ENCODE measurements at regions not wholly inside any gene's neighbourhood (a gene's known extent, or its start where the extent isn't known, plus 50 kb on each side); places are given as distances from the start of the nearest gene placed in this dataset.

GRCh38 chr11:13119361-13119760, 110.2 kb downstream of the RASSF10 start (continued):
- TF ChIP-seq ZNF565 (CRISPR knock-in tag; conservative IDR thresholded peaks at IDR 0.05; ENCODE audit: low read depth) (no peak), ZFP30 (CRISPR knock-in tag; IDR thresholded peaks at IDR 0.05) (no peak), ZC3H10 (CRISPR knock-in tag; IDR thresholded peaks at IDR 0.05) (no peak), GLIS3 (CRISPR knock-in tag; IDR thresholded peaks at IDR 0.05) (no peak), ZNF70 (CRISPR knock-in tag; IDR thresholded peaks at IDR 0.05) (no peak), PPARA (CRISPR knock-in tag; IDR thresholded peaks at IDR 0.05; ENCODE audit: borderline replicate concordance) (no peak), ESRRG (CRISPR knock-in tag; IDR thresholded peaks at IDR 0.05) (no peak), ISL1 (CRISPR knock-in tag; IDR thresholded peaks at IDR 0.05) (no peak)

- TF ChIP-seq CREB5 (CRISPR knock-in tag; IDR thresholded peaks at IDR 0.05; ENCODE audit: low read depth) (no peak), CSRNP3 (CRISPR knock-in tag; IDR thresholded peaks at IDR 0.05) (no peak), RARB (CRISPR knock-in tag; IDR thresholded peaks at IDR 0.05) (no peak), TSHZ2 (CRISPR knock-in tag; IDR thresholded peaks at IDR 0.05) (no peak)
- ATAC-seq = peak; percentile 9; the same call in 2 of the 3 replicates
Observed at GRCh38 chr11:13119941-13120520, 110.9 kb downstream of the RASSF10 start.

- no peak for TF ChIP-seq BACH2 (CRISPR knock-in tag; IDR thresholded peaks at IDR 0.05; ENCODE audit: borderline replicate concordance)
- no peak for TF ChIP-seq RARB (CRISPR knock-in tag; IDR thresholded peaks at IDR 0.05)
- no peak for TF ChIP-seq ZC3H10 (CRISPR knock-in tag; IDR thresholded peaks at IDR 0.05)
- TF ChIP-seq SNAI2 (CRISPR knock-in tag; IDR thresholded peaks at IDR 0.05) = no peak
- TF ChIP-seq CSDC2 (CRISPR knock-in tag; IDR thresholded peaks at IDR 0.05) = no peak
- TF ChIP-seq TSHZ2 (CRISPR knock-in tag; IDR thresholded peaks at IDR 0.05) = no peak
- TF ChIP-seq TOX (CRISPR knock-in tag; IDR thresholded peaks at IDR 0.05; ENCODE audit: borderline replicate concordance) = no peak
- no peak for TF ChIP-seq ZFP3 (CRISPR knock-in tag; IDR thresholded peaks at IDR 0.05)
- no peak for TF ChIP-seq OSR1 (CRISPR knock-in tag; IDR thresholded peaks at IDR 0.05)
- TF ChIP-seq ESRRG (CRISPR knock-in tag; IDR thresholded peaks at IDR 0.05) = no peak
- ATAC-seq = peak; percentile 21; the same call in 2 of the 3 replicates
Observed at GRCh38 chr11:13120691-13121090, 111.6 kb downstream of the RASSF10 start.

GRCh38 chr11:13126430-13126829, 117.3 kb downstream of the RASSF10 start:
- ATAC-seq = peak; percentile 92
- TF ChIP-seq CSDC2 (CRISPR knock-in tag; IDR thresholded peaks at IDR 0.05) = no peak
- TF ChIP-seq GLIS3 (CRISPR knock-in tag; IDR thresholded peaks at IDR 0.05) = no peak
- TF ChIP-seq OSR1 (CRISPR knock-in tag; IDR thresholded peaks at IDR 0.05) = no peak
- no peak for TF ChIP-seq ESRRG (CRISPR knock-in tag; IDR thresholded peaks at IDR 0.05)

- ATAC-seq = no peak
- TF ChIP-seq ZNF70 (CRISPR knock-in tag; IDR thresholded peaks at IDR 0.05) (no peak), TSHZ2 (CRISPR knock-in tag; IDR thresholded peaks at IDR 0.05) (no peak), TOX (CRISPR knock-in tag; IDR thresholded peaks at IDR 0.05; ENCODE audit: borderline replicate concordance) (no peak), ZC3H10 (CRISPR knock-in tag; IDR thresholded peaks at IDR 0.05) (no peak), GLIS3 (CRISPR knock-in tag; IDR thresholded peaks at IDR 0.05) (no peak), SNAI2 (CRISPR knock-in tag; IDR thresholded peaks at IDR 0.05) (no peak), ZFP3 (CRISPR knock-in tag; IDR thresholded peaks at IDR 0.05) (no peak), ESRRG (CRISPR knock-in tag; IDR thresholded peaks at IDR 0.05) (no peak), RARB (CRISPR knock-in tag; IDR thresholded peaks at IDR 0.05) (no peak), CSDC2 (CRISPR knock-in tag; IDR thresholded peaks at IDR 0.05) (no peak), TCF4 (CRISPR knock-in tag; IDR thresholded peaks at IDR 0.05; ENCODE audit: borderline replicate concordance) (no peak), BACH2 (CRISPR knock-in tag; IDR thresholded peaks at IDR 0.05; ENCODE audit: borderline replicate concordance) (no peak), PPARA (CRISPR knock-in tag; IDR thresholded peaks at IDR 0.05; ENCODE audit: borderline replicate concordance) (no peak), ISL1 (CRISPR knock-in tag; IDR thresholded peaks at IDR 0.05) (no peak), ARNTL (CRISPR knock-in tag; IDR thresholded peaks at IDR 0.05; ENCODE audit: borderline replicate concordance, low read depth) (no peak), OSR1 (CRISPR knock-in tag; IDR thresholded peaks at IDR 0.05) (no peak)
Observed at GRCh38 chr11:13127161-13127560, 118.0 kb downstream of the RASSF10 start.
